Activated T-cell treated with anti-CD3 and anti-CD28 coated beads for 48 hours (primary cell): ENCODE measurements at regions not wholly inside any gene's neighbourhood (a gene's known extent, or its start where the extent isn't known, plus 50 kb on each side); places are given as distances from the start of the nearest gene placed in this dataset.

ENCODE experiments used
- DNase-seq: peaks from one replicate; pipeline ENCODE4 v3.0.0-alpha.2; 2020; ENCODE audit warnings: low read depth

DNA sequence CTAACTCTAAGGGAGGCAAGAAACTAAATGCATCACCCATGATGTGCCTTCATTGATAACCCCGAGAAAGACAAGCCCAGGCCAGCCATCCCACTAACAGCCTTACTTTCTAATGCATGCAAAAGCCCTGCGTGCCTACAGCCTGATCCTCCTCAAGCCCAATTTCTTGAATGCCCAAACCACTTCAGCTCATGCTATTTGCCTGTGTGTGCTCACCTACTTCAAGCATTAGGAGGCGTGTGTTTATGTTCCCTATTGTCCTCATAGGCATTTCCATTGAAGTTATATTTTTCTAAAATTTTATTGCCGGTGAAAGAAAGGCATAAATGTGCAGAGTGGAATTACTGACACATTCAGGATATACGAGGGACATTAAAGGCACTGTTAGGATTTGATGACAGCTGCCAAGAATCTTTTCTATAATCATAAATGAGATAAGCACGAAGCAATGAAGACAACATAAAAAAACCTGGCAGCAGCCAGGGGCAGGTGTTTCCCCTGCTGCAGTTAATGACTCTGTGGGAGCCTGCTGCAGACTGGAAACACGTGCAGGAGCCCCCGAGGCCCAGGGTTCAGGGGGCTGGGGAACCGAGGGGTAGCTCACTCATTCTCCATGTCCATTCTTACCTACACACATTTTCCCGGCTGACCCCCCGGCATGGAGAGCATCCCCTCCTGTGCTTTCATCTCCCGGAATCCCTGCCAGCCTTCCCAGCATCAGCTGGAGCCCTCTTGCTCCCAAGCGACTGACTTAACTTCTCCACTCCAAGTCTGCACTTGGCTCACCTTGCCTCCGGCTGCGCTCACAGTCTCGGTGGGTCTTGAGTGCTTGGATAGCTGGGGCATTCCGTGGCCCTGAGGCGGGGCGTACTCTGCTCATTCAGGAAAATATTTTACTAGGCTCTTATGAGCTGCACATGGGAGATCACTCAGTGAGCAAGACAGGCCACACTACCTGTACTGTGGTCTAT is 292.3 kb upstream of the SIX2 start:
- no peak for DNase-seq

GRCh38 chr2:45300026-45300750 is 290.9 kb upstream of the SIX2 start:
- no peak for DNase-seq

DNA sequence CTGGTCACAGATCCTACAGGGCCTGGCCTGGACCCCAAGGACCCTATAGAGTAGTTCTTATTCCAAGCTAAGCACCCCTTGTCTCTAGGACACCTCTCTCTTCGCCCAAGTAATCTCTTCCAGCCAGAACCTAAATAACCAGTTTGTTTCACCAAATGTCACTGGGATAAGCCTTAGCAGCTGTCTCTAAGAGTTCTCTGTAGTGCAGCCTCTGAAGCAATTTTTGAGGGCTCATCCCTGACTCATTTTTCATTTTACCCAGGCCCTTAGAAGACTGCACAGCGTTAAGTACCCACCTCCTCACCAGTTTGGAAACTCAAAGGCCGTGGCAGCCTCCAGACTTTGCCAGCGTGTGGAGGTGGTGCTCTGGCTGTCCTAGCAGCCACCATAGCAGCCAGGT is 290.1 kb upstream of the SIX2 start:
- DNase-seq: no peak

DNA sequence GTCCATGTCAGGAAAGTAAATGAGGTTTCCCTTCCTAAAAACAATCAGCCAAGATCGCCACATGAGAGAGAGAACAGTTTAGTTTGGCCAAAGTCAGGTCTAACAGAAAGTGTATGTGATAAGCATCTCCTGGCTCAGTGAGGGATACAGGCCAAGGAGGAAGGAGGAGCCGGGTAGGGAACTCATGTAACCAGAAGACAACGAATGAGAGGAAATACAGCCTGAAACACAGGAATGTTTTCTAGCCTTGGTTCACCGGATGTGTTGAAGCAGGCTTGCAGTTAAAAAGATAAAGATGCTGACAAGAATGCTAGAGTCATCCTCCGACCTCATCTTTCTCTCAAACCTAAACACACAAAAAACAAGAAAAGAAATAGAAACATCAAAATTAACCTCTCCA is 283.9 kb upstream of the SIX2 start:
- no peak for DNase-seq

DNA sequence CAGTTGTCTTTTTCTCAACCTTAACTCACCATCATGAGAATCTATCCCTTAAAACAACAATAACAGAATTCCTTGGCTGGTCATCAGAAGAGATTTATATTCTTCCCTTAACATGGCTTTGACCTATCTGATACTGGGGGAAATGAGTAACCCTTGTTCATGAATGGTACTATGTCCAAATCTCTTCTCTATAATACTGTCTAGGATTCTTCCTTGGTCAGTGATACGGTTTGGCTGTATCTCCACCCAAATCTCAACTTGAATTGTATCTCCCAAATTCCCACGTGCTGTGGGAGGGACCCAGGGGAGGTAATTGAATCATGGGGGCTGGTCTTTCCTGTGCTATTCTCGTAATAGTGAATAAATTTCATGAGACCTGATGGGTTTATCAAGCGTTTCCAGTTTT is 282.0 kb upstream of the SIX2 start:
- no peak for DNase-seq

DNA sequence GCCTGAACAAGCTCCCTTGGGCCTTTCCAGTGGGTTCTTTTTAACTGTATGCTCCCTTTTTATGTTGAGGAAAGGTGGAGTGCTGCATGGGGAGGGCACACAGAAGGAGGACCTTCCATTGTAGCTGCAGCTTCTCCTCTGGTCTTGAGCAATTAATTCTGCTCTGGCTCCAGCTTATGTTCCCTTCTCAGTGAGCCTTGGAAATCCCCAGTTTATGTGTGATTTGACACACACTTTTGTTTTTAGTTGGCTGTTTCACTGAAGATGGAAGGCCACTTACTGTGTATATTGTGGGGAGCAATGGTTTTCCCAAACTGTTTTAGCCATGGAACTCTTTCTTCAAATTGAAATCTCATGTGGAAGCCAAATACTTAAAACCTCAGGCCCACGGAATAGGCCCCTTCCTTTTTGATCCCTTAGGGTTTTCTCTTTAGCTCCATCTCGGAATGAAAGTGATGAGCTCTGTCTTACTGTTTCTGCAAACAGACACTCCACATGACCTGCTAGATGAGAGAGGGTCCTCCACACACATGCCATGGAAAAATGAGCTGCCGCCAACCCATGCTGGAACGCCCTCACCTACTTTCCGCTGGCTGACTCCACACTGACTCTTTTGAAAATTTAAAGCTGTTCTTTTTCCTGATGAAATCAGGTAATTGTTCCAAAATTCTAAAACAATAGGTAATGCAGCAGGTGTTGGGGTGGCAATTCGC is 280.9 kb upstream of the SIX2 start:
- no peak for DNase-seq

DNA sequence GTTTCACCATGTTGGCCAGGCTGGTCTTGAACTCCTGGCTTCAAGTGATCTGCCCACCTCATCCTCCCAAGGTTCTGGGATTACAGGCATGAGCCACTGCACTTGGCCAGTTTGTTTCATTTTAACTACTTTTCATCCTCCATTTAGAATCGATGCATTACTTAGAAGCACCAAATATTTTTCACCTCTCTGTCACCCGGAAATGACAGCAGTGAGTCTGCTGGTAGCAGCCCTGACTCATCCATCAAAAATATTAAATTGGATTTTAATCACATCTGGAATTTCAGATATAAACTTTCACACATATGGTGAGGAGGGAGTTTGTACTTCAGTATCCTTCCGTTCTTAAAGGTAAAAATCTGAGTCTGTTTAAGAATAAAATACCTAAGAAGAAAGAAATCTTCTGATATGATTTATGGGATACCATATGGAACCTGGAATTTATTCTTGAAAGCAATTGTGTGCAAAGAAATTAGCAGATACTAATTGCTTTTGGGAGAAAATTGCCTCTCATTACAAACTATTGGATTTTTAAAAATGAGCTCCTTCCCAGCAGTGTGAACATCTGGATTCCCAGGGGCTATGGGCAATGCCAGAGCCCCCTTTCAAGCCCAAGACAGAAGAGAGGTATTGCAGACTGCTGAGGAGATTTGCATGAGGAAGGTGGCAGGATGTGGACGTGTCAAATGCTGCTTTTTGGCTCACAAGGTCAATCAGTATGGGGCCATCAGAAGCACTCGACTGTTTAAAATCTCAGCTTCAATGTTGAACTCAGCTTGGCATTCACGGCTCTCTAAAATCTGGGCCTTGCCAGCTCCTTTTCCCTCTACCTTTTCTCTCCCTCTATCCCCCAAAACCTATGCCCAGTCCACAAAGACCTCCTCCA is 279.5 kb upstream of the SIX2 start:
- DNase-seq: no peak

GRCh38 chr2:45287045-45287444 is 277.8 kb upstream of the SIX2 start:
- DNase-seq: no peak

- no peak for DNase-seq
Measured at GRCh38 chr2:45285771-45286390, 276.6 kb upstream of the SIX2 start.

DNA sequence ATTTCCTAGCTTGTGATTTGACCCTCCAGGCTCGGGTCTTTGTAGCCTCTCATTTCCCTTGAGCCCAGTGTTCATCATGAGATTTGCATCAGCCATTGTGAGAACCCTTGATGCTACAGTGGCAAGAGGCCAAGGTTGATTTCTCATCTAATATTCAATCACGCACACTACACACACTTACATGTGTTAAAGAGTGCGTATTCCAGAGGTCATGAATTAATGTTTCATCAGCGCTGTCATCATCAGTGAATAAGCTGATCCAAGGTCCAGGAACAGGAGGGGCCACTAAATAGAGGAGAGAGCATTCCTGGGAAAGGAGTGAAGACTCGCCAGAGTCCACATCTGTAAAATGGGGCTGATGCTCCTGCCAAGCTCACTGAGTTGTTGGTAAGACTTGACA is 276.1 kb upstream of the SIX2 start:
- DNase-seq: no peak

GRCh38 chr2:45284621-45284995 is 275.4 kb upstream of the SIX2 start:
- no peak for DNase-seq

DNA sequence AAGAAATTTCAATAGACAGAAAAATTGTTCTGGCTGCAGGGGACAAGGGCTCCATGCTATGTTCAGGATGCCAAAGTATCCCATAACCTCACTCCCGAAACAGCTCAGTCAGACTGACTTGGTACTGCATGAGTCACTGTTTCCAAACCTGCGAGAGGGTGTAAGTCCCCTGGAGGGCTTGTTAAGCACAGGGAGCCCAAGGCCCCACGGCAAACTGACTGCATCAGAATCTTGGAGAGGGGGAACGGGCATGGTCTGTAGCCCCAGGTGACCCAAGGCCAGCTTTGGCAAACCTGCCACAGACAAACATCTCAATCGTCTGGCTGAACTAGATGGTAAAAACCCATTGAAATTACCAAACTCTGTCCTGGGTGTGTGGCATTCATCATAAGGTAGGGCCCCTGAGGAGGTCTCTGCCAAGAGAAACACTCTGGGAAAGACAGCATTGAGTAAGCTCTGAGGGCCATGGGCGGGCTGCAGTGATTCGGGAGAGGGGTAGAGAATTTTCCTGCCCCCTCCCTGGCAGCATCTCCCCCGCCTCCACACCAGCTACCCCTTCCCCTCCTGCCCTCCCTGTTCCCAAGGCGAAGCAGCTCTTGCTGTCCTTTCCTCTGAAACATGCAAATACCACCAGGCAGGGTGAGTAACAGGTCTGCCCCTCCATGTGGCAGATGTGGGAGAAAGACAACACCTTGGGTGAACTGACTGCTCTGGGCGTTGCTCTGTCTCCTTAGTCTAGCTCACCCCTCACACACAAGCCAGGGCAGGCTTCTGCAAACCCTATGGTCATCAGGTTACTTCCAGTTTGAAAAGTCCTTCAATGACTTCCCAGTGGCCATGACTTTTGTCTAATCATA is 274.7 kb upstream of the SIX2 start:
- no peak for DNase-seq

GRCh38 chr2:45282646-45283045 is 273.4 kb upstream of the SIX2 start:
- no peak for DNase-seq

DNA sequence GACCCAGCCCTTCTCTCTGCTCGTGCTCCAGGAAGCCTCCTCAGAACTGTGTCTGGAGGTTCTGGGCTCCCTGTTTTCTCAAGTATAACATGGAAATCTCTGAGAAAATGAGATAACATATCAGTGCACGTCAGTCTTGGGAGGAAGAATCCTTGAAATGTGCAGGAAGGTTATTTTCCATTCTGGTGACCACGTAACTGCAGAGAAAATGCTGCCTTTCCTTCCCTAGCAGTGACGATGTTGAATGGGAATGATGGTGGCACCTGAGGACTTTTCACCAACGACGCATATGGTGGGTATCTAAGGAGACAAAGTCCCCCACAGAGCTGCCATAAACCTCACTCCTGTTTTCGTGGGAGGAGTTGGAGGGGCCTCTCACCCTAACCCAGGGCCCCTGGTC is 272.1 kb upstream of the SIX2 start:
- no peak for DNase-seq

- no peak for DNase-seq
Measured at GRCh38 chr2:45280794-45281193, 271.5 kb upstream of the SIX2 start.

DNA sequence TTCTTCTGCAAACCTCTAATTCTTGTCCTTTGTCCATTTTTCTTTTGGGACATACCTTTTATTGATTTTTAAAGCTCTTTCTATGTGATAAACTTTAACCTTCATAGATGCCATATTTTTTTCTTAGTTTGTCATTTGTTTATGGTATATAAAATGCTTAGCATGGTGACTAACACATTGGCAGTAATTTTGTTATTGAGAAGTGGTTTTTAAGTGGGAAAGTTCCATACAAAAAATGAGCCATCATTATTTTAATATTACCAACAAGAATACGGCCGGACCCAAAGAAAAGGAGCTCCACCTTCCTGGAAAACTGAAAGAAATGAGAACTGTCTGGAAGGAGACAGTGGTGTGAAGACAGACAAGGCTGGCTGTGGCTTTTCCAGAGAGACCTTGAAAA is 270.1 kb upstream of the SIX2 start:
- DNase-seq: no peak

- DNase-seq: no peak
Measured at GRCh38 chr2:45278365-45279078, 269.3 kb upstream of the SIX2 start.

DNA sequence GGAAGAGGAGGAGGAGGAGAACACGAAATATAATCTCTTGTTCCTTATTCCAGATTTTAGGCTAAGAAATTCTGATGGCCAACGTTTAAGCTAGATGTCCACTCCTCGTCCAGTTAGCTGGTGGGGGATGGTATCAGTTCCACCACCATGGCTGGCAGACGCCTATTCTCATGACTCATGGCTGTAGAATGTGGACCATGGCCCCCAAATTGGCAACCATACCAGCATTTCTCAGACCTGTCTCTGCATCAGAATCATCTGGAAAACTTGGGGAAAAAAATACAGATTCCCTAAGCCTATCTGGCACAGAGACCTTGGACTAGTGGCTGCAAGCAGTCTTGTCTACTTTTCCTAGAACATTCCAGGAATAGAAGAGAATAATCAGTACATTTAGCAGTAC is 267.7 kb upstream of the SIX2 start:
- DNase-seq: no peak

GRCh38 chr2:45275806-45276205 is 266.6 kb upstream of the SIX2 start:
- no peak for DNase-seq
